HG03565 (cell line): ENCODE measurements at regions not wholly inside any gene's neighbourhood (a gene's known extent, or its start where the extent isn't known, plus 50 kb on each side); places are given as distances from the start of the nearest gene placed in this dataset.
"Not testable (repeated sequence)": the region's sequence is repeated elsewhere in the genome, so short reads cannot be mapped to it uniquely, and the experiment has no call there.

ENCODE experiments used
- ATAC-seq: cut with Tn5 transposase; IDR thresholded peaks from one replicate; pipeline ENCODE4 v1.9.1; 2021; ENCODE audit warnings: mild to moderate bottlenecking, moderate library complexity; ENCODE audit not compliant: unreplicated experiment

GRCh38 chr3:27632431-27633223 is 89.5 kb downstream of the EOMES start:
- ATAC-seq = peak; percentile 80

GRCh38 chr3:27630885-27631284 is 91.2 kb downstream of the EOMES start:
- peak; percentile 62 for ATAC-seq

- no peak for ATAC-seq
These were observed 92.8 kb downstream of the EOMES start for GRCh38 chr3:27629366-27629765.

GRCh38 chr3:27628026-27628750 is 93.9 kb downstream of the EOMES start:
- no peak for ATAC-seq

- no peak for ATAC-seq
These were observed 95.5 kb downstream of the EOMES start for GRCh38 chr3:27626596-27627118.

GRCh38 chr3:27625864-27626263 is 96.3 kb downstream of the EOMES start:
- ATAC-seq = no peak

GRCh38 chr3:27623085-27623753 is 98.9 kb downstream of the EOMES start:
- no peak for ATAC-seq

- ATAC-seq = no peak
These were observed 104.6 kb downstream of the EOMES start for GRCh38 chr3:27617552-27617951.

- ATAC-seq = no peak
These were observed 106.1 kb downstream of the EOMES start for GRCh38 chr3:27616031-27616430.

GRCh38 chr3:27615555-27615954 is 106.6 kb downstream of the EOMES start:
- no peak for ATAC-seq

- ATAC-seq = no peak
These were observed 107.5 kb downstream of the EOMES start for GRCh38 chr3:27614592-27614991.

- no peak for ATAC-seq
These were observed 108.2 kb downstream of the EOMES start for GRCh38 chr3:27613846-27614500.

- ATAC-seq = peak; percentile 62
These were observed 111.2 kb downstream of the EOMES start for GRCh38 chr3:27610800-27611525.

- ATAC-seq = no peak
These were observed 114.8 kb downstream of the EOMES start for GRCh38 chr3:27607370-27607769.

GRCh38 chr3:27606537-27606936 is 115.6 kb downstream of the EOMES start:
- no peak for ATAC-seq

GRCh38 chr3:27601311-27601710 is 117.1 kb upstream of the SLC4A7 start:
- not testable (repeated sequence) for ATAC-seq

- not testable (repeated sequence) for ATAC-seq
These were observed 115.6 kb upstream of the SLC4A7 start for GRCh38 chr3:27599741-27600140.

GRCh38 chr3:27596921-27597320 is 112.7 kb upstream of the SLC4A7 start:
- peak; percentile 8 for ATAC-seq

- ATAC-seq = peak; percentile 76
These were observed 112.2 kb upstream of the SLC4A7 start for GRCh38 chr3:27596334-27596841.

GRCh38 chr3:27594096-27594690 is 110.0 kb upstream of the SLC4A7 start:
- ATAC-seq = no peak
